Smooth muscle cell (in vitro differentiated cells): ENCODE measurements at regions not wholly inside any gene's neighbourhood (a gene's known extent, or its start where the extent isn't known, plus 50 kb on each side); places are given as distances from the start of the nearest gene placed in this dataset.

ENCODE experiments used
- DNase-seq: peaks from one replicate; lab custom pipeline; 2025; ENCODE audit not compliant: unreplicated experiment; lab: John Stamatoyannopoulos, UW
- H2AFZ ChIP-seq: fragments of 200-600 bp; sonication (generic); 2 replicates; pipeline ENCODE4 v1.6.0; 2016; ENCODE audit warnings: antibody characterized with exemption, low read depth, mild to moderate bottlenecking
- H3F3A ChIP-seq: fragments of 200-600 bp; sonication (generic); 2 replicates; pipeline ENCODE4 v1.6.0; 2017; ENCODE audit warnings: antibody characterized with exemption, low read depth
- H3K27ac ChIP-seq: fragments of 200-600 bp; sonication (generic); 2 replicates; pipeline ENCODE4 v1.5.1; 2016; ENCODE audit warnings: low read depth, mild to moderate bottlenecking
- H3K27me3 ChIP-seq: fragments of 200-600 bp; sonication (generic); 2 replicates; pipeline ENCODE4 v1.6.1; 2016; ENCODE audit warnings: low read depth, mild to moderate bottlenecking
- H3K36me3 ChIP-seq: fragments of 200-600 bp; sonication (generic); 2 replicates; pipeline ENCODE4 v1.5.1; 2016; ENCODE audit warnings: low read depth
- H3K4me1 ChIP-seq: fragments of 200-600 bp; sonication (generic); 2 replicates; pipeline ENCODE4 v1.5.1; 2016; ENCODE audit warnings: low read depth
- H3K4me2 ChIP-seq: fragments of 200-600 bp; sonication (generic); 2 replicates; pipeline ENCODE4 v1.6.0; 2016; ENCODE audit warnings: mild to moderate bottlenecking
- H3K4me3 ChIP-seq: fragments of 200-600 bp; sonication (generic); 2 replicates; pipeline ENCODE4 v1.5.1; 2016; ENCODE audit warnings: mild to moderate bottlenecking
- H3K79me2 ChIP-seq: fragments of 200-600 bp; sonication (generic); 2 replicates; pipeline ENCODE4 v1.6.0; 2016; ENCODE audit warnings: low read depth, mild to moderate bottlenecking
- H3K9ac ChIP-seq: fragments of 200-600 bp; sonication (generic); 2 replicates; pipeline ENCODE4 v1.6.0; 2016; ENCODE audit warnings: low read depth
- H3K9me3 ChIP-seq: fragments of 200-600 bp; sonication (generic); replicated peaks from 2 replicates; pipeline ENCODE4 v1.5.1; 2016; ENCODE audit warnings: low read depth
- H4K20me1 ChIP-seq: fragments of 200-600 bp; sonication (generic); 2 replicates; pipeline ENCODE4 v1.6.0; 2016; ENCODE audit warnings: low read depth
- WGBS: methylation state at CpG from one replicate; pipeline ENCODE4 v1.1.7; 2016; ENCODE audit warnings: low lambda C conversion rate; 5-methylcytosine and 5-hydroxymethylcytosine counted together
- TF ChIP-seq, protein P1 (sequence below): fragments of 200-600 bp; sonication (generic); IDR thresholded peaks from 2 replicates; pipeline ENCODE4 v1.5.1; 2017; ENCODE audit warnings: borderline replicate concordance, mild to moderate bottlenecking, antibody characterized with exemption; ENCODE audit not compliant: insufficient read depth, poor library complexity, severe bottlenecking

DNA sequence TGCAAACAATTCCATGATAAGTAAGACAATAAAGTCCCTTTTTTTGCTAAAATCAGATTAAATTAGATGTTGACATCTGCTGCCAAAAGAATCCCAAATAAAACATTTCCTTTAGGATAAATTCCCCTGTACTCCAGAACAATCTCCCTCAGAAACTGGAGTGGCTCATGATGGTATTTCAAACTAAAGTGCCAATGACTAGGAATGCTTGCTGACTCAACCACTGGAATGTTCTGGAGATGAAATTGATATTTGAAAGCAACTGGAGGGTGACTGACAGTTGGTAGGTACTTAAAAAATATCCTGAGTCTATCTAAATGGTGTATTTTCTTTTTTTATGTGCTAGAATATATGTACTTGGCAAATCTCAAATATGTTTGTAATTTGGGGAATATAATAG is 350.1 kb upstream of the TSHZ2 start:
- TF ChIP-seq, protein P1, sequence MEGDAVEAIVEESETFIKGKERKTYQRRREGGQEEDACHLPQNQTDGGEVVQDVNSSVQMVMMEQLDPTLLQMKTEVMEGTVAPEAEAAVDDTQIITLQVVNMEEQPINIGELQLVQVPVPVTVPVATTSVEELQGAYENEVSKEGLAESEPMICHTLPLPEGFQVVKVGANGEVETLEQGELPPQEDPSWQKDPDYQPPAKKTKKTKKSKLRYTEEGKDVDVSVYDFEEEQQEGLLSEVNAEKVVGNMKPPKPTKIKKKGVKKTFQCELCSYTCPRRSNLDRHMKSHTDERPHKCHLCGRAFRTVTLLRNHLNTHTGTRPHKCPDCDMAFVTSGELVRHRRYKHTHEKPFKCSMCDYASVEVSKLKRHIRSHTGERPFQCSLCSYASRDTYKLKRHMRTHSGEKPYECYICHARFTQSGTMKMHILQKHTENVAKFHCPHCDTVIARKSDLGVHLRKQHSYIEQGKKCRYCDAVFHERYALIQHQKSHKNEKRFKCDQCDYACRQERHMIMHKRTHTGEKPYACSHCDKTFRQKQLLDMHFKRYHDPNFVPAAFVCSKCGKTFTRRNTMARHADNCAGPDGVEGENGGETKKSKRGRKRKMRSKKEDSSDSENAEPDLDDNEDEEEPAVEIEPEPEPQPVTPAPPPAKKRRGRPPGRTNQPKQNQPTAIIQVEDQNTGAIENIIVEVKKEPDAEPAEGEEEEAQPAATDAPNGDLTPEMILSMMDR: no peak
- Histone ChIP-seq H3K4me3 (no peak overlapping the region), H3K4me2 (no peak overlapping the region)

DNA sequence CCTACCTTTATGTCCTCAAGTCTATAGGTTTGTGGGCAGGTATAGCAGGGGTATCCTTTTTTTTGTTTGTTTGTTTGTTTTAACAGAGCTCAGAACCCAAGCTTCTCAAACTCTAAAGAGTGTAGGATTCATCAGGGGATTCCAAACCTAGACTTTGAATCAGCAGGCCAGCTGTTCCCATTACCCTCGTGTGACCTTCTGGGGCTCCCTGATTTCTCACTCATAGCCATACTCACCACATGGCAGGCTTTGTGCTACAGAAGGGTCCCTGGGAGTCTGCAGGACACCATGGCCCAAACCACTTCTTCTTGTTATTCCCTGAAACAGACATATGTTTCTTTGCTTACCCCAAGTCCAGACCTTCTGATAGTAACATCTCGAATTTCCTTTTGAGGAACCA is 350.8 kb upstream of the TSHZ2 start:
- Histone ChIP-seq H4K20me1 (no peaks in the 10 kb centered on the region), H3K9me3 (no peaks in the 10 kb centered on the region), H3K4me3 (no peak overlapping the region), H3K36me3 (no peaks in the 10 kb centered on the region), H3K9ac (no peak overlapping the region), H3K27me3 (peaks cover 26% of the 10 kb centered on the region), H2AFZ (no peak overlapping the region), H3F3A (no peaks in the 10 kb centered on the region), H3K79me2 (no peaks in the 10 kb centered on the region), H3K4me2 (no peak overlapping the region), H3K27ac (no peak overlapping the region), H3K4me1 (no peaks in the 10 kb centered on the region)
- DNase-seq: no peak
- 85% methylated on average over 2 of the region's 2 CpGs for WGBS
- TF ChIP-seq, protein P1: no peak

More for the DNA sequence above, 350.1 kb upstream of the TSHZ2 start:
- no peaks in the 10 kb centered on the region for H3K9me3 ChIP-seq
- no peaks in the 10 kb centered on the region for H4K20me1 ChIP-seq
- DNase-seq: no peak
- H3K9ac ChIP-seq: no peak overlapping the region
- H2AFZ ChIP-seq: no peak overlapping the region
- no peaks in the 10 kb centered on the region for H3K79me2 ChIP-seq
- no peaks in the 10 kb centered on the region for H3K36me3 ChIP-seq
- peaks cover 20% of the 10 kb centered on the region for H3K27me3 ChIP-seq
- no peaks in the 10 kb centered on the region for H3F3A ChIP-seq
- no peaks in the 10 kb centered on the region for H3K4me1 ChIP-seq
- no peak overlapping the region for H3K27ac ChIP-seq

DNA sequence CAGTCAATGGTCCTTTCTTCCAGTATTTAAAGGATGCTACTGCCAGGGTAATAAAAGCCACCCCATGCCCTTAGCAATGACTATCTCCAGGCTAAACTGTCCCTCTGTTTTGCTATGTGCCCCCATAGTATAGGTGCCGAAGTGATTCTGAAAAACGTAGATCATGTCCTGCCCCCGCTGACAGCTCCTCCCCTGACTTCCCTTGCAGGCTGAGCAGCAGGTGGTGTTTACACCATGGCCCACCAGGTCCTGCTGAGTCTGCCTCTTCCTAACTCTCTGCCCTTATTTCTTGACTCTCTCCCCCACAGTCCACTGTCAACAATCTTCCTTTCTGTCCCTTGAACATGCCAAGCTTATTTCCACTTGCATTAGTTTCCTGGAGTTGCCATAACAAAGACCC is 352.5 kb upstream of the TSHZ2 start:
- TF ChIP-seq, protein P1: no peak
- Histone ChIP-seq H4K20me1 (no peaks in the 10 kb centered on the region), H2AFZ (no peak overlapping the region), H3K36me3 (no peaks in the 10 kb centered on the region), H3K4me2 (no peak overlapping the region), H3K27ac (no peak overlapping the region), H3K4me1 (no peaks in the 10 kb centered on the region), H3K9me3 (no peaks in the 10 kb centered on the region), H3K79me2 (no peaks in the 10 kb centered on the region), H3F3A (no peaks in the 10 kb centered on the region), H3K9ac (no peak overlapping the region), H3K27me3 (peaks cover 43% of the 10 kb centered on the region), H3K4me3 (no peak overlapping the region)
- 69% methylated on average over 3 of the region's 3 CpGs for WGBS
- DNase-seq: no peak

DNA sequence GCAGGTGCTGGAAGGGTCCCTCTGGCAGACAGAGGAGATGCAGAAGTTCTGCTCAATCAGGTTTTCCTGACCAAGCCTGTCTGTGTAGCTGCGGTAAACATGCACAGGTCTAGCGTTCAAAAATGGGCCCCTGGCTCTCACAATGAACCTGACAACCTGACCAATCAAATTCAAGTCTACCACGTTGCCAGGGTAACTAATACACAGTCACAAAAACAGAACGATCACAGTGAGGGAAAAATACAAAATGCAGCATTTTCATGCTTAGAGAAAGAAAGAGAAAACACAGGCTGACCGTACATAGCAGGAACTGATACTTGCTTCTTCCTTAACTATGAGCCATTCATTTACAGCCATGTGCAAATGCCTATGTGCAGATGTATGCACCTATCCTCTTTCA is 353.1 kb upstream of the TSHZ2 start:
- TF ChIP-seq, protein P1: no peak
- Histone ChIP-seq H3F3A (no peaks in the 10 kb centered on the region), H4K20me1 (no peaks in the 10 kb centered on the region), H3K36me3 (no peaks in the 10 kb centered on the region), H3K9me3 (no peaks in the 10 kb centered on the region), H3K4me3 (no peak overlapping the region), H3K4me2 (no peak overlapping the region), H3K4me1 (no peaks in the 10 kb centered on the region), H3K27me3 (peaks cover 46% of the 10 kb centered on the region), H2AFZ (no peak overlapping the region), H3K27ac (no peak overlapping the region), H3K9ac (no peak overlapping the region), H3K79me2 (no peaks in the 10 kb centered on the region)
- 85% methylated on average over 5 of the region's 5 CpGs for WGBS
- DNase-seq: no peak
